ENCODE measurements at regions not wholly inside any gene's neighbourhood (a gene's known extent, or its start where the extent isn't known, plus 50 kb on each side); places are given as distances from the start of the nearest gene placed in this dataset.
"Not testable (repeated sequence)": the region's sequence is repeated elsewhere in the genome, so short reads cannot be mapped to it uniquely, and the experiment has no call there.

DNA sequence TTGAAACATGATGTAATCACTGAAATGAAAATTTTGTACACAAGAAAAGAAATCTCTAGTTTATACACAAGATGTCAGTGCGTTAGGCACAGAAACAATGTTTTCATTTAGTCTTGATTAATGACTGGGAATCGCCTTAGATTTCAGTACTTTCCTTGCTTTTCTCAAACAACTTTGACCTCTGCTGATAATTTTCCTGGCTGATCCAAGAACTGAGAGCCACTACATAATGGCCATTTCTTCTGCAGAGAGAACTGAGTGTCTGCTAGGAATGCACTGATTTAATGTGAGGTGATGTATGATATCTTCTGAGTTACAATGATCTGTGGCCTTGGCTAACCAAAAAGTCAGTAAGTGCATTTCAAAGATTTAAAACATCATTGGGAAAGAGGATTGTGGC is 308.1 kb downstream of the CTH start:
- H3K4me3 ChIP-seq (ENCODE audit: low read depth, low read length): no peak overlapping the region
- TF ChIP-seq, protein P1, sequence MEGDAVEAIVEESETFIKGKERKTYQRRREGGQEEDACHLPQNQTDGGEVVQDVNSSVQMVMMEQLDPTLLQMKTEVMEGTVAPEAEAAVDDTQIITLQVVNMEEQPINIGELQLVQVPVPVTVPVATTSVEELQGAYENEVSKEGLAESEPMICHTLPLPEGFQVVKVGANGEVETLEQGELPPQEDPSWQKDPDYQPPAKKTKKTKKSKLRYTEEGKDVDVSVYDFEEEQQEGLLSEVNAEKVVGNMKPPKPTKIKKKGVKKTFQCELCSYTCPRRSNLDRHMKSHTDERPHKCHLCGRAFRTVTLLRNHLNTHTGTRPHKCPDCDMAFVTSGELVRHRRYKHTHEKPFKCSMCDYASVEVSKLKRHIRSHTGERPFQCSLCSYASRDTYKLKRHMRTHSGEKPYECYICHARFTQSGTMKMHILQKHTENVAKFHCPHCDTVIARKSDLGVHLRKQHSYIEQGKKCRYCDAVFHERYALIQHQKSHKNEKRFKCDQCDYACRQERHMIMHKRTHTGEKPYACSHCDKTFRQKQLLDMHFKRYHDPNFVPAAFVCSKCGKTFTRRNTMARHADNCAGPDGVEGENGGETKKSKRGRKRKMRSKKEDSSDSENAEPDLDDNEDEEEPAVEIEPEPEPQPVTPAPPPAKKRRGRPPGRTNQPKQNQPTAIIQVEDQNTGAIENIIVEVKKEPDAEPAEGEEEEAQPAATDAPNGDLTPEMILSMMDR (IDR thresholded peaks at IDR 0.05; ENCODE audit: borderline replicate concordance, insufficient read depth, low read depth, low read length): no peak

DNA sequence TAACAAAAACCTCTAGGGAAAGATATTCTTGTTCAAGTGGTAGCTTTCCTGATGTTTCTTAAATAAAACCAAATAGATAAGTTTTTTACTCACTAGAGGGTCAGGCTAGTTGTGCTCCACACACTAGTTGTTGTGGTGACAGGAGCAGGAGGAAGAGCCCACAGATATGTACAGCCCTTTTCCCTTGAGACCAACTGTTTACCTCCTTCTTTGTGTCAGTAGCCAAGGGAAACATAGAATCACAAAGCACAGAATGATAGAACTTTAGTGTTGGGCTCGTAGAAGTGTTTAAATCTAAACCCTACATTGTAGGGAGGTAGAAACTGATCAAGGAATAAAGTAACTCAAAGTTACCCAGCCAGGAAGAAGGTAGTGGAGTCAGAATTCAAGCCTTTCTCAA is 309.0 kb downstream of the CTH start:
- TF ChIP-seq, protein P1 (IDR thresholded peaks at IDR 0.05; ENCODE audit: borderline replicate concordance, insufficient read depth, low read depth, low read length): no peak
- no peak overlapping the region for H3K4me3 ChIP-seq (ENCODE audit: low read depth, low read length)

DNA sequence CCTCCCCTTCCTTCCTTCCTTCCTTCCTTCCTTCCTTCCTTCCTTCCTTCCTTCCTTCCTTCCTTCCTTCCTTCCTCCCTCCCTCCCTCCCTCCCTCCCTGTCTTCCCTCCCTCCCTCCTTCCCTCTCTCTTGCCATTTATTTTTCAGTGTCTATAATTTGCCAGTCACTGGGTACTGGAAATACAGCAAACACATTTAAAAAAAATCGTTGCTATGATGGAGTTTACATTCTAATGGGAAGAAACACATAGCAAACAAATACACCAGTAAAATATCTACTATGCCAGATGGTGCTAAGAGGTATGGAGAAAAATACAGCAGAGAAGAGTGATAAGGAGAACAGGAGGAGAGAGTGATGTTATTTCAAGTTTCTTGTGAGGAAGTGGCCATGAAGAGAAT is 309.5 kb downstream of the CTH start:
- TF ChIP-seq, protein P1 (IDR thresholded peaks at IDR 0.05; ENCODE audit: borderline replicate concordance, insufficient read depth, low read depth, low read length): no peak
- H3K4me3 ChIP-seq (ENCODE audit: low read depth, low read length): no peak overlapping the region

DNA sequence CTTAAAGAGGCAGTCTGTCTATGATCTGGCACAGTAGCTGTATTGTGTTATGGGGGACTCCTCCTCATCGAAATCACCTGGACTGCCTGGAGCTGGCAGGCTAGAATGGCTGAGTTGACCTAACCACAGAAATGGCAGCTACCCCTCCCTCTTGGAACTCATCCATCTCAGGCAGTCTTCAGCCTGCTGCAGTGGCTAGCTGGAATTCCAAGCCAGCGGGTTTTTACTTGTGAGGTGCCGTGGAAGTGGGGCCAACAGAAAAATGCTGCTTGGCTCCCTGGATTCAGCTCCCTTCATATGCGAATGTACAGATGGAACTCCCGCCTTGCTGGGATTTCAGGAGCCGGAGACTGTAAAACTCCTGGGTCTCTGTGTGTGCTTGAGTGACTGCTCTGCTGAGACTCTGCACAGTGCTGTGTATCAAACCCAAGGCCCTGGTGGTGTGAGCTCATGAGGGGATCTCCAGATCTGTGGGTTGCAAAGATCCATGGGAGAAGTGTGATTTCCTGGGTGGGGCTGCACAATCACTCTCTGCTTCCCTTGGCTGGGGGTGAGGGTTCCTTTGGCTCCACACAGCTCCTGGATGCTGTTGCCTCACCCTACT is 316.9 kb downstream of the CTH start:
- TF ChIP-seq, protein P1 (IDR thresholded peaks at IDR 0.05; ENCODE audit: borderline replicate concordance, insufficient read depth, low read depth, low read length): no peak
- H3K4me3 ChIP-seq (ENCODE audit: low read depth, low read length): no peak overlapping the region

DNA sequence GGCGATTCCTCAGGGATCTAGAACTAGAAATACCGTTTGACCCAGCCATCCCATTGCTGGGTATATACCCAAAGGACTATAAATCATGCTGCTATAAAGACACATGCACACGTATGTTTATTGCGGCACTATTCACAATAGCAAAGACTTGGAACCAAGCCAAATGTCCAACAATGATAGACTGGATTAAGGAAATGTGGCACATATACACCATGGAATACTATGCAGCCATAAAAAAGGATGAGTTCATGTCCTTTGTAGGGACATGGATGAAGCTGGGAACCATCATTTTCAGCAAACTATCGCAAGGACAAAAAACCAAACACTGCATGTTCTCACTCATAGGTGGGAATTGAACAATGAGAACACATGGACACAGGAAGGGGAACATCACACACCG is 311.1 kb downstream of the PTGER3 start:
- not testable (repeated sequence) for H3K4me3 ChIP-seq (ENCODE audit: low read depth, low read length)

DNA sequence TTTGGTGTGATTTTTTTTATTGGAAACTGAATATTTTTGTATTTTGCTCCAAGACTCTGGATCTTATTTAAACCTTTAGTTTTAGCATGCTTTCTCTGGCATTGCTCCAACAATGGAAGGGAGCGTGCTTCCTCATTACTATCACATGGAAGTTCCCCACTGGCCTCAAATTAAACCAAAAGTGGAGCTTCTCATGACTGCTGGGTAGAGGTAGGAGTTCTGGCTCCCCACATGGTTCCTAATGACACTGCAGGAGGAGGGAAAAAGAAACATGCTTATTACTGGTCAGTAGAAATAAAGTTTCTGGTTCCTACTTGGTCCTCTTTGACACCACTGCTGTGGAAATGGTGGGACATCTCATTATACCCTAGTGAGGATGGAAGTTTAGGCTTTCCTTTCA is 310.5 kb downstream of the PTGER3 start:
- H3K4me3 ChIP-seq (ENCODE audit: low read depth, low read length): no peak overlapping the region
- TF ChIP-seq, protein P1 (IDR thresholded peaks at IDR 0.05; ENCODE audit: borderline replicate concordance, insufficient read depth, low read depth, low read length): no peak

DNA sequence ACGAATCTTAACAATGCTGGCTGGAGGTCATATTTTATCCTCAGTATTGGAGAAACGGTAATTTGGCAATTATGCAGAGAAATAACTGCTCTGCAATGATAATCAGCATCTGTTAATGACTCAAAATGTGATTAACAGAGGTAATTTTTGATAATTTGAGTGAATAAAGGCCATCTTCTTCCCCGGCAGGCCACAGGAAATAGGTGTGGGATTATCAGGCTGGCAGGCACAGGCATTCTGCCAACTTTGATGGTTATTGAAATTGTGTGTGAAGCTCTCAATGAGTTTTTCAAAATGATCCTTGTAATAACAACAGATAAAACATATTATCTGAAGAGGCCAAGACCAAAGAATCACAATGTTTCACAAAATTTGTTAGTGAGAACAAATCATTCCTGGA is 309.0 kb downstream of the PTGER3 start:
- TF ChIP-seq, protein P1 (IDR thresholded peaks at IDR 0.05; ENCODE audit: borderline replicate concordance, insufficient read depth, low read depth, low read length): no peak
- no peak overlapping the region for H3K4me3 ChIP-seq (ENCODE audit: low read depth, low read length)

DNA sequence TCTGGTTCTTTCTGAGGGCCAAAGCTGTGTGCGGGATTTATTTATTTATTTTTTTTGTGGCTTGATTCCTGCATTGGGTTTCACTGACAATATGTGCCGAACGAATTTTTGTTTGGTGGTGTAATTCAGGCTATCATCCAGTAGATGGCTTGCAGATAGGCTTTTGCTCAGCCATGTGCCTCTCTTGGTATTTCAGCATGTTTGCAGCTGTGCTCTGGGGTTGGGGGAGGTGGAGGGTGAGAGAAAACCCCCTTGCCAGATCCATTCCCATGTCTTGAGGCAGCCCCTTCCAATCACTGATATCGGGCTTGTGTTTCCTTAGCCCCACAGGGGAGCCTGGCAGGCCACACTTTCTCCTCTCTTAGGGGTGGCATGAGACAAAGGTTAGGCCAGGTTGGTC is 302.4 kb downstream of the PTGER3 start:
- no peak overlapping the region for H3K4me3 ChIP-seq (ENCODE audit: low read depth, low read length)
- TF ChIP-seq, protein P1 (IDR thresholded peaks at IDR 0.05; ENCODE audit: borderline replicate concordance, insufficient read depth, low read depth, low read length): peak; percentile 45; the same call in 1 of the 2 replicates

DNA sequence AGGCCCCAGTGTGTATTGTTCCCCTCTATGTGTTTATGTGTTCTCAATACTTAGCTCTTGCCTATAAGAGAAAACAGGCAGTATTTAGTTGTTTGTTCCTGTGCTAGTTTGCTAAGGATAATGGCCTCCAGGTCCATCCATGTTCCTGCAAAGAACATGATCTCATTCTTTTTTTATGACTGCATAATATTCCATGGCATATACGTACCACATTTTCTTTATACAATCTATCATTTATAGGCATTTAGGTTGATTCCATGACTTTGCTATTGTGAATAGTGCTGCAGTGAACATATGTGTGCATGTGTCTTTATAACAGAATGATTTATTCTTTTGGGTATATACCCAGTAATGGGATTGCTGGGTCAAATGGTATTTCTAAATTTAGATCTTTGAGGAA is 301.6 kb downstream of the PTGER3 start:
- H3K4me3 ChIP-seq (ENCODE audit: low read depth, low read length): not testable (repeated sequence)

DNA sequence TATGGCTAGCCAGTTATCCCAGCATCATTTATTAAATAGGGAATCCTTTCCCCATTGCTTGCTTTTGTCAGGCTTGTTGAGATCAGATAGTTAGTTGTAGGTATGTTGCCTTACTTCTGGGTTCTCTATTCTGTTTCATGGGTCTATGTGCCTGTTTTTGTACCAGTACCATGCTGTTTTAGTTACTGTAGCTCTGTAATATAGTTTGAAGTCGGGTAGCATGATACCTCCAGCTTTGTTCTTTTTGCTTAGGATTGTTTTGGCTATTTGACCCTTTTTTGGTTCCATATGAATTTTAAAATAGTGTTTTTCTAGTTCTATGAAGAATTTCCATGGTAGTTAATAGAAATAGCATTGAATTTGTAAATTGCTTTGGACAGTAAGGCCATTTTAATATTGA is 300.5 kb downstream of the PTGER3 start:
- H3K4me3 ChIP-seq (ENCODE audit: low read depth, low read length): not testable (repeated sequence)

DNA sequence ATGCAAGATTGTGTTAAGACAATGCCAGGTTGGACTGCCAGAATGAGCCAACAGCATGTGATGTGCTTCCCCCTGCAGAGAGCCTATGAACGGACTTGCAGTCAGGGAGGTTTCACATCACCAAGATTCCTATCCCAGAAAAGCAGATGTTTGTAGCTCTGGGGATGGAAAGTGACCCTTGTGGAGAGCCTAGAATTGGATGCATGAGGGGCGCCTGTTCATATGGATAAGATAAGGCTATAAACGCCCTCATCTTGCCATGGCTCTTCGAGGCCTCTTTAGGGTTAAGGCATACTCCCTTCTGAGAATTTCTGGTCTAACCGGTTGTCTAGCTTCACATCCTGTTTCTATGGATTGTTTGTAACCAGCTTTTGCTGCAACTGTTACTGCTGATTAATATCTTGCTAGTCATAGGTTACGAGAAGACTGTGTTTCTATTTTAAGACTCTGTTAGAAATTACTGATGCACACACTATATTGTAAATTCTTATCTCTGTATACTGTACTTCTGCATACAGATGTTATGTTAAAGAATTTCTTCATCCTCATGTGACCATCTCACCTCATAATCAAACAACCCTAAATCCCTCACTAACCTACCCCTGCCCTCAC is 295.8 kb downstream of the PTGER3 start:
- H3K4me3 ChIP-seq (ENCODE audit: low read depth, low read length): not testable (repeated sequence)

Measured in GM12875 (cell line).